HCEC 1CT (cell line): ENCODE measurements at regions not wholly inside any gene's neighbourhood (a gene's known extent, or its start where the extent isn't known, plus 50 kb on each side); places are given as distances from the start of the nearest gene placed in this dataset.
"Not testable (repeated sequence)": the region's sequence is repeated elsewhere in the genome, so short reads cannot be mapped to it uniquely, and the experiment has no call there.

Experiments
- DNase-seq: peaks from one replicate; pipeline ENCODE4 v3.0.0-alpha.2; 2017

GRCh38 chr12:116434155-116435011, 124.8 kb upstream of the MAP1LC3B2 start:
- peak; percentile 91 for DNase-seq

- DNase-seq: no peak
These were observed 123.2 kb upstream of the MAP1LC3B2 start for GRCh38 chr12:116435984-116436383.

GRCh38 chr12:116436561-116437249, 122.5 kb upstream of the MAP1LC3B2 start:
- DNase-seq: no peak

GRCh38 chr12:116441292-116441691, 117.9 kb upstream of the MAP1LC3B2 start:
- DNase-seq: no peak

GRCh38 chr12:116442304-116442703, 116.9 kb upstream of the MAP1LC3B2 start:
- DNase-seq: no peak

- peak; percentile 2 for DNase-seq
These were observed 116.2 kb upstream of the MAP1LC3B2 start for GRCh38 chr12:116442946-116443345.

- DNase-seq: no peak
These were observed 115.2 kb upstream of the MAP1LC3B2 start for GRCh38 chr12:116443821-116444589.

GRCh38 chr12:116444590-116444943, 114.6 kb upstream of the MAP1LC3B2 start:
- no peak for DNase-seq

GRCh38 chr12:116448165-116448739, 110.9 kb upstream of the MAP1LC3B2 start:
- DNase-seq: no peak

- DNase-seq: no peak
These were observed 108.7 kb upstream of the MAP1LC3B2 start for GRCh38 chr12:116450406-116450910.

GRCh38 chr12:116452975-116453374, 106.2 kb upstream of the MAP1LC3B2 start:
- not testable (repeated sequence) for DNase-seq

- DNase-seq: no peak
These were observed 105.5 kb upstream of the MAP1LC3B2 start for GRCh38 chr12:116453631-116454030.

GRCh38 chr12:116454076-116454475, 105.1 kb upstream of the MAP1LC3B2 start:
- no peak for DNase-seq

- DNase-seq: peak; percentile 96
These were observed 104.2 kb upstream of the MAP1LC3B2 start for GRCh38 chr12:116454950-116455447.

GRCh38 chr12:116455540-116456329, 103.4 kb upstream of the MAP1LC3B2 start:
- peak; percentile 90 for DNase-seq

- DNase-seq: no peak
These were observed 102.7 kb upstream of the MAP1LC3B2 start for GRCh38 chr12:116456330-116457082.

- no peak for DNase-seq
These were observed 100.7 kb upstream of the MAP1LC3B2 start for GRCh38 chr12:116458492-116458891.

- DNase-seq: no peak
These were observed 99.9 kb upstream of the MAP1LC3B2 start for GRCh38 chr12:116459011-116459875.

- DNase-seq: no peak
These were observed 99.1 kb upstream of the MAP1LC3B2 start for GRCh38 chr12:116459916-116460663.
